HG03045 (cell line): ENCODE measurements at regions not wholly inside any gene's neighbourhood (a gene's known extent, or its start where the extent isn't known, plus 50 kb on each side); places are given as distances from the start of the nearest gene placed in this dataset.
"Not testable (repeated sequence)": the region's sequence is repeated elsewhere in the genome, so short reads cannot be mapped to it uniquely, and the experiment has no call there.

ENCODE experiments used
- ATAC-seq: cut with Tn5 transposase; IDR thresholded peaks from one replicate; pipeline ENCODE4 v1.9.1; 2021; ENCODE audit warnings: mild to moderate bottlenecking, moderate library complexity; ENCODE audit not compliant: unreplicated experiment

- no peak for ATAC-seq
Observed at GRCh38 chr20:12068121-12068520, 150.4 kb downstream of the BTBD3 start.

GRCh38 chr20:12069181-12069580 lies 151.5 kb downstream of the BTBD3 start:
- ATAC-seq = no peak

- no peak for ATAC-seq
Observed at GRCh38 chr20:12072221-12072953, 154.7 kb downstream of the BTBD3 start.

- no peak for ATAC-seq
Observed at GRCh38 chr20:12072954-12073264, 155.2 kb downstream of the BTBD3 start.

- no peak for ATAC-seq
Observed at GRCh38 chr20:12074111-12074655, 156.5 kb downstream of the BTBD3 start.

GRCh38 chr20:12076200-12076599 lies 158.5 kb downstream of the BTBD3 start:
- no peak for ATAC-seq

- ATAC-seq = no peak
Observed at GRCh38 chr20:12077875-12078274, 160.2 kb downstream of the BTBD3 start.

- no peak for ATAC-seq
Observed at GRCh38 chr20:12079490-12079889, 161.8 kb downstream of the BTBD3 start.

- no peak for ATAC-seq
Observed at GRCh38 chr20:12083269-12083668, 165.6 kb downstream of the BTBD3 start.

- ATAC-seq = no peak
Observed at GRCh38 chr20:12084482-12084881, 166.8 kb downstream of the BTBD3 start.

- no peak for ATAC-seq
Observed at GRCh38 chr20:12086359-12086758, 168.7 kb downstream of the BTBD3 start.

- no peak for ATAC-seq
Observed at GRCh38 chr20:12090920-12091319, 173.2 kb downstream of the BTBD3 start.

GRCh38 chr20:12093057-12093796 lies 175.5 kb downstream of the BTBD3 start:
- no peak for ATAC-seq

GRCh38 chr20:12093797-12094190 lies 176.1 kb downstream of the BTBD3 start:
- ATAC-seq = not testable (repeated sequence)

- no peak for ATAC-seq
Observed at GRCh38 chr20:12095180-12095920, 177.7 kb downstream of the BTBD3 start.

- no peak for ATAC-seq
Observed at GRCh38 chr20:12098421-12098820, 180.7 kb downstream of the BTBD3 start.

- ATAC-seq = no peak
Observed at GRCh38 chr20:12108846-12109245, 191.2 kb downstream of the BTBD3 start.

- ATAC-seq = no peak
Observed at GRCh38 chr20:12110274-12110673, 192.6 kb downstream of the BTBD3 start.

- ATAC-seq = no peak
Observed at GRCh38 chr20:12110711-12111110, 193.0 kb downstream of the BTBD3 start.

GRCh38 chr20:12111431-12112088 lies 193.9 kb downstream of the BTBD3 start:
- ATAC-seq = no peak

GRCh38 chr20:12112089-12112474 lies 194.4 kb downstream of the BTBD3 start:
- ATAC-seq = no peak
